Adrenal gland (tissue), 9 donors: ENCODE measurements at regions not wholly inside any gene's neighbourhood (a gene's known extent, or its start where the extent isn't known, plus 50 kb on each side); places are given as distances from the start of the nearest gene placed in this dataset.

Source experiments
- DNase-seq, 7 donors: peaks; one replicate each; pipeline ENCODE4 v3.0.0-alpha.2; 2019 to 2020
- H3K27ac ChIP-seq, 5 donors: fragments of 200-600 bp; sonication (generic) in 4 of 5; 1 replicate in 3 of 5; 2 replicates in 2 of 5; pipeline versions ENCODE4 v1.5.1 to v1.8.0; 2016 to 2020; ENCODE audit warnings: mild to moderate bottlenecking in 1 of 5
- H3K27me3 ChIP-seq: fragments of 200-600 bp; 2 replicates; pipeline ENCODE4 v1.8.0; 2021
- H3K36me3 ChIP-seq, 2 donors: fragments of 200-600 bp; replicated peaks in 1 of 2; 1 replicate in 1 of 2; 2 replicates in 1 of 2; pipeline versions ENCODE4 v1.5.1 to v1.8.0; 2018 to 2022
- H3K4me1 ChIP-seq, 2 donors: fragments of 200-600 bp; replicated peaks in 1 of 2; 1 replicate in 1 of 2; 2 replicates in 1 of 2; pipeline versions ENCODE4 v1.5.1 to v1.8.0; 2018 to 2021
- H3K4me3 ChIP-seq, 4 donors: fragments of 200-600 bp; sonication (generic) in 3 of 4; one replicate each; pipeline ENCODE4 v1.5.1; 2016 to 2018
- H3K9me3 ChIP-seq, 3 donors: fragments of 200-600 bp; sonication (generic) in 1 of 3; replicated peaks in 1 of 3; 1 replicate in 2 of 3; 2 replicates in 1 of 3; pipeline versions ENCODE4 v1.5.1 to v1.8.0; 2016 to 2021
- POLR2A ChIP-seq, 2 donors: fragments of 450-650 bp; IDR thresholded peaks; one replicate each; pipeline ENCODE4 v1.6.1; 2017; ENCODE audit warnings: antibody characterized with exemption in 2 of 2, mild to moderate bottlenecking in 2 of 2, moderate library complexity in 1 of 2
- WGBS, 4 donors: extraction: QIAGEN DNeasy Blood & Tissue Kit in 2 of 4; methylation state at CpG; one replicate each; pipeline versions ENCODE4 v1.1.5 to v1.1.7; 2013 to 2017; 5-methylcytosine and 5-hydroxymethylcytosine counted together
- intact Hi-C, 2 donors: fragments of 100-400 bp; cut with DNase I; formaldehyde crosslinking; loops; one replicate each; pipeline versions ENCODE4 v1.14.1 to v1.15.0; 2022 to 2023
- TF ChIP-seq, protein P1 (sequence below), 6 experiments: fragments of 450-650 bp in 4 of 6; fragments of 200-600 bp in 2 of 6; sonication (generic) in 1 of 6; IDR thresholded peaks; 1 replicate in 5 of 6; 2 replicates in 1 of 6; pipeline versions ENCODE4 v1.5.1 to v1.8.0; 2016 to 2021; ENCODE audit warnings: antibody characterized with exemption in 6 of 6, mild to moderate bottlenecking in 2 of 6, moderate library complexity in 1 of 6
- donor health status: healthy with polysubstance abuse.
- donor health status: Bipolar disorder and iron deficiency.
- donor health status: DM: yes; HTN: yes; CAD: no.
- donor health status: DM: no; HTN: no; CAD: no.
- donor health status: DM: no; HTN: no; CAD: no.

DNA sequence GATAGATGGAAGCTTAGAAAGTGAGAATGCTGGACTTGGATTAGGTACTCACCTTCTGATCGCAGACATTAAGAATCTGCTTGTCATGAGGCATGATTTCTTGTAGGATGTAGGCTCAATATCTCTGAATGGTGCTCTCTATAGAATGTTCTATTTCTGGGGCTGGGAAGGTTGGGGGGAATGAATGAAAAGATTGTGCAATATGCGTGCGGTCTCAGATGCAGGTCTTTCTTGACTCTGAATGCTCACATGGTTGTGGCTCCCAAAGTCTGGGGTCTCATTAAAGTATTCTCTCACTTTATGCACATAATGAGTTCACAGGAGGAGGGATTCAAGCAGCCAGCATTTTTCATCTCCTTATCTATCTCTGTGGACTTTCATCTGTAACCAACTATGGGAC lies 482.0 kb upstream of the CD180 start:
- no peak for TF ChIP-seq POLR2A (IDR thresholded peaks at IDR 0.05)
- TF ChIP-seq, protein P1, sequence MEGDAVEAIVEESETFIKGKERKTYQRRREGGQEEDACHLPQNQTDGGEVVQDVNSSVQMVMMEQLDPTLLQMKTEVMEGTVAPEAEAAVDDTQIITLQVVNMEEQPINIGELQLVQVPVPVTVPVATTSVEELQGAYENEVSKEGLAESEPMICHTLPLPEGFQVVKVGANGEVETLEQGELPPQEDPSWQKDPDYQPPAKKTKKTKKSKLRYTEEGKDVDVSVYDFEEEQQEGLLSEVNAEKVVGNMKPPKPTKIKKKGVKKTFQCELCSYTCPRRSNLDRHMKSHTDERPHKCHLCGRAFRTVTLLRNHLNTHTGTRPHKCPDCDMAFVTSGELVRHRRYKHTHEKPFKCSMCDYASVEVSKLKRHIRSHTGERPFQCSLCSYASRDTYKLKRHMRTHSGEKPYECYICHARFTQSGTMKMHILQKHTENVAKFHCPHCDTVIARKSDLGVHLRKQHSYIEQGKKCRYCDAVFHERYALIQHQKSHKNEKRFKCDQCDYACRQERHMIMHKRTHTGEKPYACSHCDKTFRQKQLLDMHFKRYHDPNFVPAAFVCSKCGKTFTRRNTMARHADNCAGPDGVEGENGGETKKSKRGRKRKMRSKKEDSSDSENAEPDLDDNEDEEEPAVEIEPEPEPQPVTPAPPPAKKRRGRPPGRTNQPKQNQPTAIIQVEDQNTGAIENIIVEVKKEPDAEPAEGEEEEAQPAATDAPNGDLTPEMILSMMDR (IDR thresholded peaks at IDR 0.05), result no peak
- Histone ChIP-seq H3K4me1 (no peaks in the 10 kb centered on the region), H3K9me3 (no peaks in the 10 kb centered on the region), H3K4me3 (no peak overlapping the region), H3K27me3 (no peaks in the 10 kb centered on the region), H3K27ac (no peak overlapping the region), H3K36me3 (no peaks in the 10 kb centered on the region)
- DNase-seq, result no peak
- WGBS, 4 donors, result 76 to 94% (median 92%) methylated on average over 3 of the region's 3 CpGs
- intact Hi-C loops, result no loop called here

DNA sequence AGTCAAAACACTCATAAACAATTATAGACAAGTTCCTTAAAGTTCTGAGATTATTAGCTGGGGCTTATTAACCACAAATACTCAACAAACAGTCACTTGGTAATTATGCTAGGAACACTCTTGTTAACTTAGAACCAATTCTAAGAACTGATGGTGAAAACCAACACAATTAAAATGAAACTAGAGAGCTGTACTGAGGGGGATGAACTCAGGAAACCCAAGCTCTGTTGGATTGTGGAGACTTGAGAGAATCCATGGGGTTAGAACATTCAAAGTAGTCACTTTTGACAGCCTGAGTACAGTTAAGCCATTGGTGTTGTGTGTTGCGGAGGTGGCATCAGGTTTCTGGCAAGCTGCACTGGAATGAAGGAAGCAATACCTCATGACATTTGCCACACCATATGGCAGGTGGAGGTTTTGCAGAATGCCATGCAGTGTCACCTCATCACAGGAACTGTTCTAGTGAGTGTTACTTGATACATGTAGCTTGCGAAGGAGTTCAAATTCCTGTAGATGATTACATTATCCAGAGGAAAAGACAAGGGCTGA lies 480.9 kb upstream of the CD180 start:
- Histone ChIP-seq H3K36me3 (no peaks in the 10 kb centered on the region), H3K27ac (no peak overlapping the region), H3K4me3 (no peak overlapping the region), H3K4me1 (no peaks in the 10 kb centered on the region), H3K27me3 (no peaks in the 10 kb centered on the region), H3K9me3 (no peaks in the 10 kb centered on the region)
- intact Hi-C loops, result no loop called here
- TF ChIP-seq, protein P1 (IDR thresholded peaks at IDR 0.05), result no peak
- no peak for TF ChIP-seq POLR2A (IDR thresholded peaks at IDR 0.05)
- DNase-seq, result no peak
- 62 to 97% (median 92%) methylated on average over 2 of the region's 2 CpGs for WGBS, 4 donors

DNA sequence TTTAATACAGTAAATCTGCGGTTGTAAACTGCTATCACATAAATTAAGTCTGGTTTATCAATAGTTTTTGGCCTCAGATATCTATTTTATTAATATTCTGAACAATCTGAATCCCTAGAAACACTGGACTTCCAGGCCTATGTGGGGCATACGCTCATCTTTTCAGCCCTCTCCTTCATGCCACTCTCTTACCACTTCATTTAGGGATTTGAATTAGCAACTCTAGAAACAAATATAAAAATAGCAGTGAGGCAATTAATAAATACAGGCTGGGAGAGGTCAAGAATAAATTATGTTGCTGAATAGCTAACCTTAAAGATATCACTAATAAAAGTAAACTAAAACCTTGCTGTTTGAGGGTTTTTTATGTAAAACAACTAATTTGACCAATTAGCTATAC lies 480.3 kb upstream of the CD180 start:
- H3K9me3 ChIP-seq, result no peaks in the 10 kb centered on the region
- no peak overlapping the region for H3K4me3 ChIP-seq
- DNase-seq, result no peak
- H3K27me3 ChIP-seq, result no peaks in the 10 kb centered on the region
- no peaks in the 10 kb centered on the region for H3K36me3 ChIP-seq
- no peak for TF ChIP-seq POLR2A (IDR thresholded peaks at IDR 0.05)
- TF ChIP-seq, protein P1 (IDR thresholded peaks at IDR 0.05), result no peak
- intact Hi-C loops, result no loop called here
- H3K4me1 ChIP-seq, result no peaks in the 10 kb centered on the region
- H3K27ac ChIP-seq, result no peak overlapping the region
- 76 to 84% (median 82%) methylated on average over 2 of the region's 2 CpGs for WGBS, 4 donors

DNA sequence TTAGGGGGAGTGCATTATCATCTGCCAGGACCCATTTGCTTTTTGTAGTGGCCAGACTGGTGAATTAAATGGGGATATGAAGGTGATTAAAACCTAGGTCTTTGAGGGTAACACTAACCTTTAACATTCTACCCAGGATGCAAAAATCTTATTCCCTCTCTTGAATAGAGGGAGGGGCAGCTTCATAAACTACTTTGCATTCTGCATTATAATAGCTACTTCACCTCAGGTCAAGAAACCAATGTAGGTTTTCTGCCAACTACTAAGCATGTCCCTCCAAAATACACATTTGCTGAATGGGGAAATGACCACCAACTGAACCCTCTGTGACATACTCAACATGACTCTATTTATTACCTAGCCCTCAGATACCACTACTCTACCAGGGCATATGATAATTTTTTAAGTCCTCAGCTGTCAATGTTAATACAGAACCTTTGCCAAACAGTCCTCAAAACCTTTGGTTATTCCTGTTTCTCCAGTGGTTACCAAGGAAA lies 477.6 kb upstream of the CD180 start:
- Histone ChIP-seq H3K27ac (no peak overlapping the region), H3K27me3 (no peaks in the 10 kb centered on the region), H3K9me3 (no peaks in the 10 kb centered on the region), H3K36me3 (no peaks in the 10 kb centered on the region), H3K4me3 (no peak overlapping the region), H3K4me1 (no peaks in the 10 kb centered on the region)
- intact Hi-C loops, result no loop called here
- no peak for TF ChIP-seq POLR2A (IDR thresholded peaks at IDR 0.05)
- TF ChIP-seq, protein P1 (IDR thresholded peaks at IDR 0.05), result no peak
- no peak for DNase-seq
